Stimulated activated CD4-positive, alpha-beta T cell treated with anti-CD3 and anti-CD28 coated beads, Interleukin-1b, Interleukin-23, amount 100 ng/mL, for 4 hours (primary cell): ENCODE measurements at regions not wholly inside any gene's neighbourhood (a gene's known extent, or its start where the extent isn't known, plus 50 kb on each side); places are given as distances from the start of the nearest gene placed in this dataset.

Experiments
- DNase-seq, 2 donors: peaks; one replicate each; pipeline ENCODE4 v3.0.0-alpha.2; 2020; ENCODE audit warnings: low read depth in 2 of 2

DNA sequence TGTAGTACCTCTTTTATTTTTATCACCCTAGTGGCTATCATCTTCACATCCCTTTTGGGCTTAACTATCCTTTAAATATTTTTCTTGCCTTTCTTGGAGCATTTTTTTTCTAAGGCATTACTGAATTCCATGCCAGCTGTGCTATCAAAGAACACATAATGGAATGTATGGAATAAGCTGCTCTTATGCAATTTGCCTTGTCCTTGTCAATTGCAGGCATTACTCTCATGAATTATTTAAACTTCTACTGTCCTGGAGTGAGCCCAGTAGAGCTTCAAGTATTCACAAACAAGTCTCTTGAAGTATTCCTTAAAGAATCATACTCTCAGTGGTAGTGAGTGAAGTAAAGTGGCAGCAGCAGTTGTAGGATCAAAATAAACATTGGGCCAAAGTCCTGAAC is 144.6 kb upstream of the IGFBP7 start:
- no peak for DNase-seq

GRCh38 chr4:57249083-57249482 is 138.9 kb upstream of the IGFBP7 start:
- DNase-seq: no peak

DNA sequence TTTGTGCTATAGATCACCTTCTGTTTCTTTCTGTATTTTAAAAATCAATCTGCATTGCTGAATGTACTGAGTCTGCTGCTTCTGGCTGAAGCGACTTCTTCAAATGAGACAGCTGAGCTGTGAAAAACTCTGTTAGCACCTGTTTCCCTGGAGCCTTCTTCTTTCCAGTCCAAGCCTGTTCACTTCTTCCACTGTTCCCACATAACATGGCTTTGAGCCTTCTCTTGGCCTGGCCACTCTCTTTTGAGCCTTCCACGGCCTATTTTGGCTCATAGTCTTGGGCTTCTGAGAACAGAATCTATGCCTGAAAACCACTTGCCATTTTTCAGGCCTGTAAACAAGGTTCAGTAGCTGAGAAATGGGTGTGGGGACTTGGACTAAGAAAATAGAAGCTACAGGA is 132.9 kb upstream of the IGFBP7 start:
- no peak for DNase-seq

DNA sequence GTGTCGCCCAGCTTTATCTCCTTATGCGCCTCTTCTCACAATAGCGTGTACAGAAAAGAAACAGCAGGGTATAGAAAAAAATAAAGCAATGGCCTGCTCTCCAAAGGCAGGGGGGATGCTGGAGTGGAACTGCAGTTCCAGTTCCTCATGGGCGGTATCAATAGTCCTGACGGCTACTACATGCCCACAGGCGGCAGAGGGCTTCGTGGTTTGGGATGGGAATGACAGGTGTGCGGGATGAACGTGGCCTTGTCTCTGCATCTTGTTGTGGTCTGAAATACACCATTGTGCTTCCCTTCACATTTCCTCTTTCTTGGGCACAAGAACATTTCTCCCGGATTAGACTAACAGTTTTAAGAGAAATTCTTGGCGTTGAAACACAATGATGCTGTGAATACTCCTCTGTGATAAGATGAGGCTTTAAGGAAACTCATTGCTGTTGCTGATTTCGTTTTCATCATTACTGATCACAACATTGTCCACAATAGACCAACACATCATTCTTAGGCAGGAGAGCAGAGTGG is 124.1 kb upstream of the IGFBP7 start:
- no peak for DNase-seq

DNA sequence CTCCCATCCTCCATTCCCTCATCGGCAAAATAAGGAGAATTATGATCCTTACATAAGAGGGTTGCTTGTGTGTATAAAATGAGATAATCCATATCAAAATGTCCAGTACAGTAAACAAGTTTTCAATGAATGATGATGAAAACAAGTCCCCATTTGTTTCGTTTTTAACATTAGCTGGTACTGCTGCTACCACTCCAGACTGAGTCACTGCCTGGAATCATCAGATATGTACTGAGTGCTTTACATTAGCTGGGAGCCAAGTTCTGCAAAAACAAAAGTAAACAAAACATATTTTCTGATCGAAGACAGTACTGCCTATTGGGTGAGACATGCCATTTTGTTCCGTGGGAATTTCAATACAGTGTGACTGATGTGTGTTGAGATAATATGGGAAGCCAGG is 123.2 kb upstream of the IGFBP7 start:
- no peak for DNase-seq

- no peak for DNase-seq
These were observed 121.6 kb upstream of the IGFBP7 start for GRCh38 chr4:57231781-57232180.

GRCh38 chr4:57220734-57221133 is 110.5 kb upstream of the IGFBP7 start:
- no peak for DNase-seq

DNA sequence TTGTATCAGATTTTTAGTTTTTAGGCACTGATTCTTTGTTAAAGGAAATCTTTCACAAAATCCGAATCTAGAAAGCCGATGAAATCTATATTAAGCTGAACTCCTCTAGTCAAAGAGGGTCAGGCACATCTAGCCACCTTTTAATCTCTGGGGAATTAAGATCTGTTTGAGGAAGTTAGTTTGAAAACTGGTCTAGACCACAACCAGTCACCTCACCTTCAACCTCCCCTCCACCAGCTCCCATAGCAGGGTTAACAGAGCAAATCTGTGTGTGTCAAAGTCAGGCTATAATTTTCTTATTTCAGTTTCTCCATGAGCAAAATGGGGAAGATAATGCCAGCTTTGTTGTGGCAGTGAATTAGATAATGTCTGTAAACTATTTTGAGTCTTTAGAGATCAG is 110.0 kb upstream of the IGFBP7 start:
- DNase-seq: no peak

DNA sequence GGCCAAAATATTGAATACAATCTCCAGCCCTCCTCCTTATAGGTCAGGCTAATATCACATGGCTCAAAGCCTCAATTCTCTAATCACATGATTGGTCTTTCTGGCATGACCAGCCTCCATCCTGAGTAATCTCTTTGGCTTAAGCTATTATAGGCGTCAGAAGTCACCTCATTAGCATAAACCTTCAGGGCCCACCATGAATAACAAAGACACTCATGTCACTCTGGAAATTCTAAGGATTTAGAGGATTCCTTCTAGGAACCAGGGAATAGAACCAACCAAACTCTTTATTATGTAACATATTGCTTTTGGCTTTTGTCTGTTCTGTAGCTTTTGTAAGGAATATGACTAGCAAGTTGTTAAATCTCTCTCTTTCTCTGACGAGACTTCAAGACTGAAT is 109.2 kb upstream of the IGFBP7 start:
- no peak for DNase-seq

DNA sequence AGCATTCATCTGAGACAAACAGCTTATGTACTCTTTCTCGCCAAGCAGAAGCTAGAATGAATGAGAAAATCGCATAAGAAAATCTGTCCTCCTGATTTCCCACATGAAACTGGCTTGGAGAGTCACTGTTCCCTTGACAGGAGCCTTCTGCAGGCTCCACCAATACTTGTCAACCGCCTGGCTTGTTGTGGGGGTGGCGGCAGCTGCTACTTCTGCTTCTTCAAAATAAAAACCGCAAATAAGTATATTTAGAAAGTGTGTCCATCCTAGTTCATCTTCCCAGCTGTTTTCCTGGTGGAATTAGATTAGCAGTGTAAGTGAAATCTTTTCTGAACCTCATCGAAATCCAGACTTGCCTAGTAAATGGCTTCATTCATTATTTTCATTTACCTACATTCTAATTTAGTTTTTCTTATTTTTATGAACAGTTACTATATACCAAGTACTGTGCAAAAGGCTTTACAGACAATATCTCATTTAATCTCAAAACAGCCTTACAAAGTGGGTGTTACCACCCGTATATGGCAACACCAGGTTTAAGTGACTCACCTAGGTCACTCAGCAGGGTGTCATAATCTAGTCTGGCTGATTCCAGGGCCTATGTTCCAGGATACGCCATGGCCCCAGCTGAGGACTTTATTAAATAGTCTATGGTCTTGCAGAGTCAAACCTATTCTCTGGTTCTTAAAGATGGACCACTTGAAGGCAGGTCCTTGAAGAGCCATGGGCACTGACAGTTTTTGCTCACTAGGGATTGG is 104.6 kb upstream of the IGFBP7 start:
- DNase-seq: no peak

DNA sequence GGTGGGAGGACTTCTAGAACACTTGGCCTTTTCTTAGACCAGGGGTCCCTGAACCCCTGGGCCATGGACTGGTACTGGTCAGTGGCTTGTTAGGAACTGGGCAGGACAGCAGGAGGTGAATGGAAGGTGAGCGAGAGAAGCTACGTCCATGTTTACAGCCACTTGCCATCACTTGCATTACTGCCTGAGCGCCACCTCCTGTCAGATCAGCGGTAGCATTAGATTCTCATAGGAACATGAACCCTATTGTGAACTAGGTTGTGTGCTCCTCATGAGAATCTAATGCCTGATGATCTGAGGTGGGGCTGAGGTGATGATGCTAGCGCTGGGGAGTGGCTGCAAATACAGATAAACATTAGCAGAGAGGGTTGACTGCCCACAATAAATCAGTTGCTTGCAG is 100.9 kb upstream of the IGFBP7 start:
- DNase-seq: no peak

GRCh38 chr4:57206172-57206571 is 96.0 kb upstream of the IGFBP7 start:
- no peak for DNase-seq

GRCh38 chr4:57205580-57205979 is 95.4 kb upstream of the IGFBP7 start:
- DNase-seq: no peak

DNA sequence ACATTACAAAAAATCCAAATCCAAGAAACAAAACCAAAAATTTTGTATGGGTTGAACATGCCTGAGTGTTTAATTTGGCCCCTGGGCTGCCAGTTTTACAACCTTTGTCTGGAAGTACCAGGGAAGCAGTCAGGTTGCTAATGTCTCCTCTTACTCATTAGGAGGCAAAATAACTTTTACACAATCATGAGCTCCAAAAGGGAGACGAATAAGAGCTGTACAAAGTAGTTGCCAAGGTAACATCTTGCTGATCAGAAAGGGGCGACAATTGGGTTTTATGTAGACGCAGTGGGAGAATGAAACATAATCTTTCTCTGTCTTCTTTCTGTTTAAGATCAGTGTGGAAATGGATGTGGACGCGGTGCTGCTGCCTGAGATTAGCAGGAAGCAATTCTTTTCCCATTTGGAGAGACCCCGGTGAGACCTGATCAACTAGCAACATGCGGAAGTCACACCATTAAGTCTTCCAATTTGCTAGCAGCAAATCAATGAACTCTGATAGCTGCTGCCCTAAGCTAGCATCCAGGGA is 90.7 kb upstream of the IGFBP7 start:
- DNase-seq: no peak

DNA sequence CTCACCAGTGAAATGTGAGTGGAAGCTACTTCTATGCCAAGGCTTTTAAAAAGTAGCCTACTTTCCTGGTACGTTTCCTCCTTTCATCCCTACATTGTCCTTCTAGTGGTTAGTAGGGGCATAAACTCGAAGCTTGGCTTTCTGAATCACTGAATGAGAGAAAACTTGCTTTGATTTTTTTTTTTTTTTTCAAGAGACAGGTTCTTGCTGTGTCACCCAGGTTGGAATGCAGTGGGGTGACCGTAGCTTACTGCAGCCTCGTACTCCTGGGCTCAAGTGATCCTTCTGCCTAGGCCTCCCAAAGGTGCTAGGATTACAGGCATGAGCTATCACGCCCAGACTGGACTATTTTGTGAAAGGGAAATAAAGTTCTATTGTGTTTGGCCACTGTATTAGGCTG is 89.1 kb upstream of the IGFBP7 start:
- no peak for DNase-seq

GRCh38 chr4:57195622-57196021 is 85.4 kb upstream of the IGFBP7 start:
- no peak for DNase-seq

GRCh38 chr4:57194068-57194611 is 84.0 kb upstream of the IGFBP7 start:
- DNase-seq: no peak

DNA sequence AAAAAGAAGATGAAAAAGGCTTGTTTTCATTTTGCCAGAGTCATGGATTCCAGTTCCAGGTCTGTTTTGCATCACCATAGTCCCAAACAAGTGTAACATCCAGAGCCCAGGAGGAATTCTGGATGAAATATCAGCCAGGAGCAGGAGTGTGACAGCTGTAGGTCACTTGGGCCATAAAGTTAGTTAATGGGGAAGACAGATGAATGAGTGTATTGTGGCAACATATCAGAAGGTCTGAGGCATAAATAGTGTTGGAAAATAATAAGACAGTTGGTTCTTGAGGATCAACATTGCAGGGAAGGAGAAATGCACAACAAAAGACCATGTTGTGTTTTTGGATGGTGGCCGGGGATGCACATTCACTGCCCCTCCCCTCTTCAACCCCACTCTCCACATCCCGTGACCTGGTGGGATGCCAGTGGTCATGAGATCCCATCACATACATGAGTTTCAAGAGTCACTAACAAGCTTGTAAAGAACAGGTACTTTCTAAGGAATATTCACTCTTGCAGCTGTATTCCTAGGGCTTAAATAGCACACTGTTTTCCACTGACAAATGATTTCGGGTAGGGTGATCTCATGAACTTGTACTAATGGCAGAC is 83.1 kb upstream of the IGFBP7 start:
- DNase-seq: no peak

DNA sequence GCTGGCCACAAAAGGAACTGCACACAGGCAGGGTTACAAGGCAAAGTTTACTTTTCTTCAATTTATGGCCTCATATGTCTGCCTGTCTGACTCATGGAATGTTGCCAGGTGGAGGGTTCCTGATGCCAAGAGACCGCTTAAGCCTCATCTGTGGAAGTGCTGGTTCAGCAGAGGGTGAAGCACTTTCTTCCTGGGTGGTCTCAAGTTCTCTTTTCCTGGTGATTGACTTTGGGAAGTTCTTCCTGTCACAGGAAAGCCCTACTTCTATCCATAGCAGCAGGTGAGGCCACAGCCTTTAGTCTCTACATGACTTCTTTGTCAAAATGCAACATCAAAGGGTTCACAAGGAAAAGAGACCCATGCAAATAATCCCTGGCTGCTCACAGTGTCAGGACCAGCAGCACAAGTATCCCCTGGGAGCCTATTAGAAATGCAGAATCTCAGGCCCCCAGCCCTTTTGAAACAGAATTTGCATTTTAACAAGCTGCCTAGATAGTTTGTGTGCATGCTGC is 81.4 kb upstream of the IGFBP7 start:
- DNase-seq: no peak

GRCh38 chr4:57190601-57191481 is 80.7 kb upstream of the IGFBP7 start:
- no peak for DNase-seq

DNA sequence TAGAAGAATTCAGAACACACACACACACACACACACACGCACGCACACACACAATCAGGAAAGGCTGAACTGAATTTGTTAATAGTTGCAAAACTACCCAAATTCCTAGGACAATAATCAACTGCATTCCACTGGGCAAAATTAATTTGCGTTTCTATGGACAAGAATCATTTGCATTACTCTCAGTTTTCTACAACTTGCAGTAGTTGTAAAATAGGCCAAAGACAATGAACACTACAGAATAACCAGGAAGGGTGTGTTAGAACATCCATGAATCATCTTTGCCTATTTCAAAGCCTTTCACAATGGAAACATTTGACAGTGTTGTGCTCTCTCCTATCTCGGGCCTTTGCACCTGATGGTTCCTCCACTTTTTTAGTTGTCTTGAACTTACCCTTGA is 77.1 kb upstream of the IGFBP7 start:
- no peak for DNase-seq
